GM20000 (cell line): ENCODE measurements at regions not wholly inside any gene's neighbourhood (a gene's known extent, or its start where the extent isn't known, plus 50 kb on each side); places are given as distances from the start of the nearest gene placed in this dataset.

ENCODE experiments used
- DNase-seq: peaks from one replicate; pipeline ENCODE4 v3.0.0; 2012; ENCODE audit warnings: low spot score
- CTCF ChIP-seq: IDR thresholded peaks from 2 replicates; pipeline ENCODE4 v1.5.1; 2012; ENCODE audit warnings: mild to moderate bottlenecking, control low read depth; ENCODE audit errors: extremely low read depth, missing control alignments

GRCh38 chr7:67452516-67453026, 455.9 kb downstream of the TYW1 start:
- no peak for TF ChIP-seq CTCF
- DNase-seq, result no peak

- DNase-seq, result no peak
- TF ChIP-seq CTCF, result no peak
Observed at GRCh38 chr7:67453580-67454380, 457.1 kb downstream of the TYW1 start.

GRCh38 chr7:67455508-67455907, 458.9 kb downstream of the TYW1 start:
- no peak for TF ChIP-seq CTCF
- DNase-seq, result no peak

GRCh38 chr7:67462781-67463191, 466.2 kb downstream of the TYW1 start:
- DNase-seq, result no peak
- TF ChIP-seq CTCF, result no peak

GRCh38 chr7:67463316-67463715, 466.7 kb downstream of the TYW1 start:
- no peak for DNase-seq
- TF ChIP-seq CTCF, result no peak

- TF ChIP-seq CTCF, result no peak
- no peak for DNase-seq
Observed at GRCh38 chr7:67463983-67464382, 467.4 kb downstream of the TYW1 start.

- no peak for TF ChIP-seq CTCF
- DNase-seq, result no peak
Observed at GRCh38 chr7:67466109-67466508, 469.5 kb downstream of the TYW1 start.
